ENCODE measurements at regions not wholly inside any gene's neighbourhood (a gene's known extent, or its start where the extent isn't known, plus 50 kb on each side); places are given as distances from the start of the nearest gene placed in this dataset.
"Not testable (repeated sequence)": the region's sequence is repeated elsewhere in the genome, so short reads cannot be mapped to it uniquely, and the experiment has no call there.

DNA sequence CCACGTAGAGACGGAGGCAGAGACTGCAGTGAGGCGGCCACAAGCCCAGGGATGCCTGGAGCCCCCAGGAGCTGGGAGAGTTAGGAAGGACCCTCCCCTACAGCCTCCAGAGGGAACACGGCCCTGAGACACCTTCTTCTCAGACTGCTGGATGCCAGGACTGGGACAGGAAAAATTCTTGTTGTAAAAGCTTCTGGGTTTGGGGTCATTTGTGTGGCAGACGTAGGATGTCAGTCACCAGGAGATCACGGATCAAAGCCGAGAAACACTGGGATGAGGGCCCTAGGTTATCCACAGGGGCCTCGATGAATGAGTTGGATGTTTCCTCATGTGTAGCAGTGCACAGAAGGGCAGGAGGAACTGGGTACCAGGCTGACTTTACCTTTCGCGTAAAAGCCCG is 163.7 kb downstream of the SHOX start:
- DNase-seq (ENCODE audit: low spot score), result no peak

GRCh38 chrX:793216-793770 is 162.7 kb downstream of the SHOX start:
- no peak for DNase-seq (ENCODE audit: low spot score)

- no peak for DNase-seq (ENCODE audit: low spot score)
These were observed 161.0 kb downstream of the SHOX start for GRCh38 chrX:791479-792034.

DNA sequence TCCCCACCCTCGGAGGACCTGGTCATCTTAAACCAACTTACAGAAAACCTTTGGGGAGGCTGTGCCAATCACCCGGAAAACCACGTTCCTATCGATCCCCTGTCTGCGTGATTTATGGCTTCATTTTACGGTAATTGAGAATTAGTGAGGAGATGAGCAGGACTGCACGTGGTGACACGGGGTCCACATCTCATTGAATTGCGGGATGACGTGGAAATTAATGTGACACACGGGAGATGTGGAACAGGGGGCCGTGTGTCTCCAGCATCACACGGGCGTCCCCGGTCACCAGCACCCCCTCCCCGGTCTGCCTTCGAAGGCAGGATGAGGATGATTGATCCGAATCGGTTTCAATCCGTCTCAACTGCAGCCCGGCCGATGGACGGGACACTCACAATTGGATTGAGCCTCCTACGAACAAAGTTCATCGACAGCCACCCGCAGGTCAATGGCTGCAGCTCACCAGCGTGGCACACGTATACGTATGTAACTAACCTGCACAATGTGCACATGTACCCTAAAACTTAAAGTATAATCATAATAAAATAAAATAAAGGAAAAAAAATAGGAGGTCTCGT is 160.3 kb downstream of the SHOX start:
- no peak for DNase-seq (ENCODE audit: low spot score)

DNA sequence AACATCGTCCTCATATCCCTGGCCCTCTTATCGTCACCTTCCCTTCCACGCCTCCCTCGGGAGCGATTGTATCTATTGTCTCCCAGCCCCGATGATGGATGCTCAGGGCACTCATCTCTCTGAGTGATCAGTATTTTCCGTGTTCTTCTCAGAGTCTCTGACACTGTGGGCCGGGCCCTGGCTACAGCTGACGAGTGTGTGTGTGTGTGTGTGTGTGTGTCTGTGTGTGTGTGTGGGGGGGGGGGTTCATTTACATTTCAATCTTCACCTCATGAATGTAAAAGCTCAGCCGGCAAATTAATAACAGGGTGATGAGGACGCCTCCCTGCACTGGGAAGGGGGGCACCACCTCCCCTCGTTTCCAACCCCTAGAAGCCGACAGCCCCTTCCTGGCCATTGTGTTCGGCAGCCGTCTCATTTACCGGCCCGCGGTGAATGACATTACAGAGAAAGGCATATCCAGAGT is 159.5 kb downstream of the SHOX start:
- no peak for DNase-seq (ENCODE audit: low spot score)

- no peak for DNase-seq (ENCODE audit: low spot score)
These were observed 158.5 kb downstream of the SHOX start for GRCh38 chrX:789096-789495.

DNA sequence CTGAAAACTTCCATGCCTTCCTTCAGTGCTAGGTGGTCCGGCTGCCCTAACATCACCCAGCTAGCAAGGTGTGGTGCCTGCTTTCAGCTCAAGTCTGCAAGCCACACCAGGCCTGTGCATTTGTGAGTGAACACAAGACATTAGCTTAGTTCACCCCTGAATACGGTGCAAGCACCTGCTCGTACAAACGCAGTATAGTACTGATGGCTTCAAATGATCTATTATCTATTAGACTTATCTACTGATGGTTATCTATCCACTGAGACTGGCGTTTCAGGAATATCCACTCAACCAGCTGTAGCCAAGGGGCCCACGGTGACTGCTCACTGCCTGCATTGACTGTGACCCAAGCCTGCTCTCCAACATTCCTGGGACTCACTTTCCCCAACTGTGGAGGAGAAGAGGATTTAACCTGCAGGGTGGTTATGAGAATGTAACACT is 155.9 kb downstream of the SHOX start:
- no peak for DNase-seq (ENCODE audit: low spot score)

GRCh38 chrX:784829-785228 is 154.2 kb downstream of the SHOX start:
- DNase-seq (ENCODE audit: low spot score), result no peak

DNA sequence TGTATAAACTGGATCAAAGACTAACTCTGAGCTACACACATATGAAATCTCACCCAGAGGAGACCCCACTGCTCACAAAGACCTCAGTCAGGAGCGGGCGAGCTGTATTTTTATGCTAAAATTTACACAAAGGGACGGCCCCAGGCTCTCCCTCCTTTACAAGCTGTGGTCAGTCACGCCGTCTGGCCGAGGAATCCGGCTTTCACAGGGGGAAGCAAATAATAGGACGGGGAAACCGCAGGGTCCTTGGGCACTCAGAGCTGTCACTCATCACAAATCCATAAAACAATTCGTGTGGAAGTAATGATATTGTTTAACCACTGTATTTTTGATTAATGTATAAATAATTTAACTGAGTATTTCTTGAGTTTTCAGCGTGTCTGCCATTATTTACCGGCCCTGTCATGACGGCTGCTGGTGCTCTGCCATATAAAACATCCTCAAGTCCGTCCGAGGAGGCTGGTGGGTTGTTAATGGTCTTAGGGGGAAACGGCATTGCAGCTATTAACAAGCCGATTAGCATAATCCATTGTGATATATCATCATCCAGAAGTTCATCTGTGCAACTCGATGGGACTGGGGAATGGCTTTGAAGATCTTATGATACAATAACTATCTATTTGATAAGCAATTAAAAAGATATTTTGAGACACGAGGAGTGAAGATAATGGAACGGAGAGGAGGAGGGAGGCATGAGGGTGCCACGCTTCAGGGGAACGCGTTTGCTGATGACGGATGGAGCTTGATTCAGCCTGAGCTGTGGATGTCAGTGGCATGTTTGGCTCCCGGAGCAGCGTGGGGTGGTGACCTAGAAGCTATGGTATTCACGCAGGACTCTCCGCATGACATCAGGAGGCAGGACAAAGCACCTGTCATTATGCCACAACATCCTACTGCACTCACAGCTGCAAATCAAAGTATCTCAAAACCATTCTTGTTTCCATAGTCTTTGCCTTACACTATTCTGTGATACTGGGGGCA is 150.9 kb downstream of the SHOX start:
- no peak for DNase-seq (ENCODE audit: low spot score)

- no peak for DNase-seq (ENCODE audit: low spot score)
These were observed 146.1 kb downstream of the SHOX start for GRCh38 chrX:776529-777230.

- no peak for DNase-seq (ENCODE audit: low spot score)
These were observed 145.5 kb downstream of the SHOX start for GRCh38 chrX:776061-776460.

- DNase-seq (ENCODE audit: low spot score), result no peak
These were observed 143.9 kb downstream of the SHOX start for GRCh38 chrX:774536-774935.

GRCh38 chrX:773292-774025 is 142.9 kb downstream of the SHOX start:
- DNase-seq (ENCODE audit: low spot score), result no peak

DNA sequence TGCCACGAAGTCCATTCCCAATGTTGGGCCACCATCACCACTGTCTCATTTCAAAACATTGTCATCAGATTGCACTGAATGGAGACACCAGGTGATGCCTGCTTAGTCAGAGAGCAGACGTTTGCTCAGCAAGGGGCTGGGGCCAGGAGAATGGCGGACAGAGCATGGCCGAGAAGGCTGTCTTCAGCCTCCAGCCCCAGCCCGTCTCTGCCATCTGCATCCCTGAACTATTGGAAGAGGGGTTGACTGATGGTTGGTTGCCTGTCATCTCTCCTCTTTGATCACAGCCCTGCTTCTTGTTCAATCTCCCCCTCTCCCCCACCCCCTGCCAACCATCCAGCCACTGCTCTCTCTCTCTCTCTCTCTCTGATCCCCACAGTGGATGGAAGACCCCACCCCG is 140.9 kb downstream of the SHOX start:
- no peak for DNase-seq (ENCODE audit: low spot score)

DNA sequence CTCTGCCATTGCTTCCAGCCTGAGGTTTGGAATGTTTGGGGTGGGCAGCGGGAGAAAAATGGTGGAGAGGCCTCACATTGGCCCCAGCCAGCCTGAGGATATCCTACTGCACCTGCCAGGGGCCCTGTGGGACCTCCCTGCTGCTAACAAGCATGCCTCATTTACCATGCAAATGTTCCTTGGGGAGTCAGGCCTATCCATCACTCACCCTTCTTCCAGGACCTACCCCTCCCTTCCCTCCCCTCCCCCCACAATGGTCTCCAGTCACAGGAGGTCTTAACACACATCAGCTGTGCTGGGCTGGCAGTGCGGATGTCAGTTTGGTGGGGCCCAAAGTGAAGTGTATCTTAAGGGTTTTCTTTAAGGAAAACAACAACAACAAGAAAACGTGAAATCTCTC is 139.2 kb downstream of the SHOX start:
- DNase-seq (ENCODE audit: low spot score), result no peak

DNA sequence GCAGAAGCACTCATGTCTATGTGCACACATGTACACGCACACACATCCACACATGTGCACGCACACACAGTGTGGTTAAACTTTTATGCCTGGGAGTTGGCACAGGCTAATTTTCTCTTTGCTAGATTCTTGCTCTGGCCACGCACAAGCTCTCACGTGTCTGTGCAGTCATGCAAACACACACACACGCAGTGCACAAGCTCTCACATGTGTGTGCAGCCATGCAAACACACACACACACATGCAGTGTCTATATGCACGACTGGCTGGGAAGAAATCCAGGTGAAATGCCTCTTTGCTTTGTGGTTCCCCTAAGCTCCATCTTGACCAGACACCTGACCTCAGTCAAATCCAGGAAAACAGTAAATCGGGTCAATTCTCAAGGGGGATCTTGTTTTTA is 138.0 kb downstream of the SHOX start:
- DNase-seq (ENCODE audit: low spot score), result no peak

DNA sequence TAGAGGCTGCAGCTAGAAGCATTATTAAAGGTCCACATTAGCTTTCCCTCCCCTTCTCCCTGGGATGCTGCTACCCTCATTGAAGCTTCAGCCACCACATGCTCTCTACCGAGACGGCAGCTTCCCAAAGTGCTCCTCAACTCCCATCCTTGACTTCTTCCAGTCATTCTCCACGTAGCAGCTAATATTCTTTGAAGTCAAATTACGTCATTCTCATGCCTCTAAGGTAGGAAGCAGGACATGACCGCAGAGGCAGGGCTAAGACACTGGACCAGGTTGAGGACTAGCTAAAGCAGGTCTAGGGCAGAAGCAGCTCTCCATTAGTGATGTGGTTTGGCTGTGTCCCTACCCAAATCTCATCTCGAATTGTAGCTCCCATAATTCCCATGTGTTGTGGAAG is 128.3 kb downstream of the SHOX start:
- DNase-seq (ENCODE audit: low spot score), result no peak

- no peak for DNase-seq (ENCODE audit: low spot score)
These were observed 120.2 kb downstream of the SHOX start for GRCh38 chrX:750812-751211.

DNA sequence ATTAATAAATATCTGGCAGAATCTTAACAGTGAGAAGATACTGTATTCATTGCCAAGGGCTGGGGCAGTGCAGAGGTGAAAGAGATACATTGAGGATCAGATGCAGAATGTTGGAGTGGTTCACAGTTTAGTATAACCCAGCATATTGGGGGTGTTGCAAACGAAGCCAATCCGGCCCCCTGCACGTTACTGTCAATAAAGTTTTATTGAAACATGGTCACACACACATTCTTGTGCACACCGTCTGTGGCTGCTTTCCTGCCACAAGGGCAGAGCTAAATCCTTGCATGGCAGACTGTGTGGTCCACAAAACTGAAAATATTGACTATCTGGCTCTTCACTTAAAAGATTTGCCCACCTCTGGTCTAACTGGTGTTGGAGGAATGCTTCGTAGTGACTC is 119.7 kb downstream of the SHOX start:
- no peak for DNase-seq (ENCODE audit: low spot score)

DNA sequence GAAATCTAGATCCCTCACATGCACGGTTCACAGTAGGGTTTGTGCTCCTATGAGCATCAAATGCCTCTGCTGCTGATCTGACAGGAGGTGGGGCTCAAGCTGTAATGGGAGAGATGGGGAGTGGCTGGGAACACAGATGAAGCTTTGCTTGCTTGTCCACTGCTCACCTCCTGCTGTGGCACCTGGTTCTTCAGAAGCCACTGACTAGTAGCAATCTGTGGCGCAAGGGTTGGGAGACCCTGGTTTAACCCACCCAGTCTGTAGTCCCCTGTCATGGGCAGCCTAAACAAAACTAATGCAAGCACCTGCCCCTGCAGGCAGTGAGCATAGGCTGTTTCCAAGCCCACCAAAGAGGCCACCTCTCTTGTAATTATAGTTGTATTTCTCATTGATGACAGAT is 116.6 kb downstream of the SHOX start:
- no peak for DNase-seq (ENCODE audit: low spot score)

DNA sequence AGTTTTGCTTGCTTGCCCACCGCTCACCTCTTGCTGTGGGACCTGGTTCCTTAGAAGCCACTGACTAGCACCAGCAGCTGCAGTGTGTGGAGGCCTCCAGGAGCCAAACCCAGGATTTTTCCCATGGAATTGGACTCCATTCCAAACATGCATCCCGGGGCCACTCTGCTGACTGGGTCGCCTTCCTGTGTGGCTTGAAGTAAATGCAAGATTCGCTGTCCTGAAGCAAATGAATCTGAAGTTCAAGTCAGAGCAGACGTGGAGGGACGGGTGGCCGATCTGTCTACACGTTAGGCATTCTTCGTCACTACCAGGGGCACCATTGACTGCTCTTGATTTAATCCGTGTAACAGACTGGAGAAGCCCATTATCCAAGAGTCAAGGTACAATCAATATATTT is 109.0 kb downstream of the SHOX start:
- no peak for DNase-seq (ENCODE audit: low spot score)

DNA sequence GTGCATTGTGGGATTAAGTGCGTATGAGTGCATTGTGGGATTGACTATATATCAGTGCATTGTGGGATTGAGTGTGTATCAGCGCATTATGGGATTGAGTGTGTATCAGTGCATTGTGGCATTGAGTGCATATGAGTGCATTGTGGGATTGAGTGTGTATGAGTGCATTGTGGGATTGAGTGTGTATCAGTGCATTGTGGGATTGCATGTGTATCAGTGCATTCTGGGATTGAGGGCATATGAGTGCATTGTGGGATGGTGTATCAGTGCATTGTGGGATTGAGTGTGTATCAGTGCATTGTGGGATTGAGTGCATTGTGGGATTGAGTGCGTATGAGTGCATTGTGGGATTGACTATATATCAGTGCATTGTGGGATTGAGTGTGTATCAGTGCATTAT is 106.4 kb downstream of the SHOX start:
- DNase-seq (ENCODE audit: low spot score), result not testable (repeated sequence)

Measured in GM03348 (cell line).